Hepatocyte (in vitro differentiated cells): ENCODE measurements at regions not wholly inside any gene's neighbourhood (a gene's known extent, or its start where the extent isn't known, plus 50 kb on each side); places are given as distances from the start of the nearest gene placed in this dataset.

Experiments
- DNase-seq: peaks from one replicate; pipeline ENCODE4 v3.0.0-alpha.2; 2016; ENCODE audit warnings: low spot score
- H2AFZ ChIP-seq: fragments of 200-600 bp; sonication (generic); 2 replicates; pipeline ENCODE4 v1.6.0; 2016; ENCODE audit warnings: antibody characterized with exemption, mild to moderate bottlenecking
- H3K27ac ChIP-seq: fragments of 200-600 bp; sonication (generic); 2 replicates; pipeline ENCODE4 v1.5.1; 2016; ENCODE audit warnings: mild to moderate bottlenecking
- H3K27me3 ChIP-seq: fragments of 200-600 bp; sonication (generic); 2 replicates; pipeline ENCODE4 v1.6.1; 2016
- H3K36me3 ChIP-seq: fragments of 200-600 bp; sonication (generic); replicated peaks from 2 replicates; pipeline ENCODE4 v1.5.1; 2016; ENCODE audit warnings: low read depth; ENCODE audit not compliant: insufficient read depth
- H3K4me1 ChIP-seq: fragments of 200-600 bp; sonication (generic); 2 replicates; pipeline ENCODE4 v1.5.1; 2016; ENCODE audit warnings: mild to moderate bottlenecking, moderate library complexity; ENCODE audit not compliant: insufficient read depth
- H3K4me2 ChIP-seq: fragments of 200-600 bp; sonication (generic); 2 replicates; pipeline ENCODE4 v1.6.0; 2016
- H3K4me3 ChIP-seq: fragments of 200-600 bp; sonication (generic); 2 replicates; pipeline ENCODE4 v1.5.1; 2016; ENCODE audit warnings: mild to moderate bottlenecking
- H3K79me2 ChIP-seq: fragments of 200-600 bp; sonication (generic); 2 replicates; pipeline ENCODE4 v1.6.0; 2017; ENCODE audit warnings: mild to moderate bottlenecking
- H3K9me2 ChIP-seq: fragments of 200-600 bp; sonication (generic); replicated peaks from 2 replicates; pipeline ENCODE4 v1.6.0; 2017; ENCODE audit warnings: mild to moderate bottlenecking; ENCODE audit not compliant: insufficient read depth
- H3K9me3 ChIP-seq: fragments of 200-600 bp; sonication (generic); 2 replicates; pipeline ENCODE4 v1.5.1; 2016; ENCODE audit warnings: low read depth, mild to moderate bottlenecking
- H4K20me1 ChIP-seq: fragments of 200-600 bp; sonication (generic); 2 replicates; pipeline ENCODE4 v1.6.0; 2016; ENCODE audit warnings: mild to moderate bottlenecking; ENCODE audit not compliant: insufficient read depth, poor library complexity, severe bottlenecking
- EZH2 ChIP-seq: fragments of 200-600 bp; sonication (generic); IDR thresholded peaks from 2 replicates; pipeline ENCODE4 v1.6.1; 2016; ENCODE audit warnings: antibody characterized with exemption, mild to moderate bottlenecking, borderline replicate concordance
- EZH2phosphoT487 ChIP-seq: fragments of 200-600 bp; sonication (generic); IDR thresholded peaks from one replicate; pipeline ENCODE4 v1.6.1; 2018; ENCODE audit warnings: antibody characterized with exemption, mild to moderate bottlenecking, low read depth, moderate library complexity; ENCODE audit not compliant: unreplicated experiment, severe bottlenecking
- WGBS: methylation state at CpG from one replicate; pipeline ENCODE4 v1.1.6; 2016; ENCODE audit warnings: low lambda C conversion rate; ENCODE audit errors: missing lambda C conversion rate; 5-methylcytosine and 5-hydroxymethylcytosine counted together
- TF ChIP-seq, protein P1 (sequence below): fragments of 200-600 bp; sonication (generic); IDR thresholded peaks from 2 replicates; pipeline ENCODE4 v1.5.1; 2016; ENCODE audit warnings: antibody characterized with exemption, mild to moderate bottlenecking; ENCODE audit not compliant: poor library complexity

DNA sequence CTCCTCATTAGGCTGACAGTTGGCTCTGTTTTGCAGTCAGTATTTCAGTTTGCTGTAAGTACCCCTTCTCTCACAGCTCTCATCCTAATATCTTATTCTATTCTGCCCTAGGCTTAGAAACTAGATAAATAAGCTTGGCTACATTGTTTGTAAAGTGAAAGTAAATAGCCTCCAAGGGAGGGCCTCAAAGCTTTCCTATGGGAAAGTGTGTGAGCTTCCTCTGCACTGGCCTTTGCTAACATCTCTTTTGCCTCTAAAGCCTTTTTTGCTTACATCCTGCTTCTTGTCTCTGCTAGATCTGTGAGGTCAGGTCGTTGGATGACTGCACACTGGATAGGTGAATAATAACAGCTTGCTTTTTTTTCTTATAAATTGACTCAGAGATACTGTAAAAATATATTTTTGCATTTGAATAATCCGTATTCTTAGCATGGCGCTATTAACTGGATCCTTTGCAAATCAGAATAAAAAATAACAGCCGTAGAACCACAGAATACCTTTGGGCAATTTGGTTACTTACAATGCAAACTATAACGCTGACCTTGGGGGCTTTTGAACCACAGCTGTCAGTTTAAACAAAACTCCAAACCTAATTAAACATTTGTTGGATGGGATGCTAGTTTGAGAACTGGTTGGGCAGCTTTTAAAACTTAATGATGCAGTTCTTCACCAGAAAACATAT, 55.1 kb downstream of the TTC6 start:
- WGBS, result 48% methylated on average over 5 of the region's 5 CpGs
- peak overlapping the region; percentile 18 for H3K4me2 ChIP-seq
- TF ChIP-seq EZH2phosphoT487 (no peak), EZH2 (no peak)
- TF ChIP-seq, protein P1, sequence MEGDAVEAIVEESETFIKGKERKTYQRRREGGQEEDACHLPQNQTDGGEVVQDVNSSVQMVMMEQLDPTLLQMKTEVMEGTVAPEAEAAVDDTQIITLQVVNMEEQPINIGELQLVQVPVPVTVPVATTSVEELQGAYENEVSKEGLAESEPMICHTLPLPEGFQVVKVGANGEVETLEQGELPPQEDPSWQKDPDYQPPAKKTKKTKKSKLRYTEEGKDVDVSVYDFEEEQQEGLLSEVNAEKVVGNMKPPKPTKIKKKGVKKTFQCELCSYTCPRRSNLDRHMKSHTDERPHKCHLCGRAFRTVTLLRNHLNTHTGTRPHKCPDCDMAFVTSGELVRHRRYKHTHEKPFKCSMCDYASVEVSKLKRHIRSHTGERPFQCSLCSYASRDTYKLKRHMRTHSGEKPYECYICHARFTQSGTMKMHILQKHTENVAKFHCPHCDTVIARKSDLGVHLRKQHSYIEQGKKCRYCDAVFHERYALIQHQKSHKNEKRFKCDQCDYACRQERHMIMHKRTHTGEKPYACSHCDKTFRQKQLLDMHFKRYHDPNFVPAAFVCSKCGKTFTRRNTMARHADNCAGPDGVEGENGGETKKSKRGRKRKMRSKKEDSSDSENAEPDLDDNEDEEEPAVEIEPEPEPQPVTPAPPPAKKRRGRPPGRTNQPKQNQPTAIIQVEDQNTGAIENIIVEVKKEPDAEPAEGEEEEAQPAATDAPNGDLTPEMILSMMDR, result no peak
- H2AFZ ChIP-seq, result no peak overlapping the region
- no peaks in the 10 kb centered on the region for H3K9me2 ChIP-seq
- no peak overlapping the region for H3K27ac ChIP-seq
- no peaks in the 10 kb centered on the region for H3K36me3 ChIP-seq
- no peaks in the 10 kb centered on the region for H3K79me2 ChIP-seq
- peak; percentile 11 for DNase-seq
- H3K9me3 ChIP-seq, result no peaks in the 10 kb centered on the region
- H4K20me1 ChIP-seq, result no peaks in the 10 kb centered on the region
- H3K4me3 ChIP-seq, result no peak overlapping the region
- peaks cover 7% of the 10 kb centered on the region for H3K4me1 ChIP-seq
- H3K27me3 ChIP-seq, result no peaks in the 10 kb centered on the region

DNA sequence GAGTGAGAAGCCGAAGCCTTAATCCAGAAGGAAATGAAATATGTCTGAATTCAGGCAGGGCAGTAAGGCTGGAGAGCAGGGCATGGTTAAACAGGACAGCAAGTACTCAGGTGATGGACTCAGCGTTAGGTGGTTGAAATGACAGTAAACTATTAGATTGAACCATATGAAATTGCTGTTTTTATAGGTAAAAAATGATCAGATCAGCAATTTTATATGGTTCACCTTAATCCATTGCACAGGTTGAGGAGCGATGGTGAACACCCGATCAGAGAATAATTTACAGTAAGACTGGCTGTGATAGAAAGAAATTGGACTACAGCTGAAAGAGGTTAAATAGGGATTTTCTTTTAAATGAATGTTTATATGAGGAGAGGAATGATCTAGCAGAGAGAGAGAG, 56.6 kb downstream of the TTC6 start:
- Histone ChIP-seq H3K4me3 (no peak overlapping the region), H3K36me3 (no peaks in the 10 kb centered on the region), H3K9me3 (no peaks in the 10 kb centered on the region), H3K4me1 (peaks cover 7% of the 10 kb centered on the region), H2AFZ (no peak overlapping the region), H3K27me3 (no peaks in the 10 kb centered on the region), H3K79me2 (no peaks in the 10 kb centered on the region), H3K27ac (no peak overlapping the region), H3K9me2 (no peaks in the 10 kb centered on the region), H3K4me2 (no peak overlapping the region), H4K20me1 (no peaks in the 10 kb centered on the region)
- no peak for DNase-seq
- TF ChIP-seq, protein P1, result no peak
- TF ChIP-seq EZH2phosphoT487 (no peak), EZH2 (no peak)
- WGBS, result 94% methylated on average over 4 of the region's 4 CpGs

DNA sequence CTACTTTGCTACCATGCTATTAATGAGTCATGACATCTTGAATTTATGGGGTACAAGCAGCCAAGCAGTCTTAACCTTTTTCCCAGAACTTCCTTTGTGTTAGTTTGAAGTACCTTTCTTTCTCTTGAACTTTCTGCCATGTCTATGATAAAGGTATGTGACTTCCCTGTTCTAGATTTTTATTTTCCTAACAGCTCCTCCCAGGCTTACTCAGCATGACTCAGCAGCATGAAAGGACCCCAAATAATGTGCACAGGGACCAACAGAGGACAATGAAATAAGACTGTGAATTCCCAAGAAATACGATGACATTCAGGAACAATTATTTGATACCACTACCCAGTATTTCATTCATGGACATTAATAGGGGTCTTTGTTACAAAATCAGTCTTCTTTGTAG, 60.0 kb downstream of the TTC6 start:
- Histone ChIP-seq H3K4me1 (peaks cover 2% of the 10 kb centered on the region), H4K20me1 (no peaks in the 10 kb centered on the region), H3K4me2 (no peak overlapping the region), H3K27ac (no peak overlapping the region), H3K36me3 (no peaks in the 10 kb centered on the region), H3K4me3 (no peak overlapping the region), H3K9me3 (no peaks in the 10 kb centered on the region), H3K79me2 (peaks cover 2% of the 10 kb centered on the region), H3K9me2 (no peaks in the 10 kb centered on the region), H2AFZ (no peak overlapping the region), H3K27me3 (no peaks in the 10 kb centered on the region)
- TF ChIP-seq EZH2phosphoT487, result no peak
- TF ChIP-seq, protein P1, result no peak
- no peak for TF ChIP-seq EZH2
- WGBS, result 87% methylated on average over 1 of the region's 1 CpG
- DNase-seq, result no peak
